Activated T-helper 2 cell treated with anti-CD3 and anti-CD28 coated beads, Interferon-gamma antibody, Interleukin-2, Interleukin-4, amounts not matched to agents 10 μg/mL and 5 μg/mL and 100 μg/mL, durations not matched to agents 14 hours and 24 hours and 36 hours (primary cell): ENCODE measurements at regions not wholly inside any gene's neighbourhood (a gene's known extent, or its start where the extent isn't known, plus 50 kb on each side); places are given as distances from the start of the nearest gene placed in this dataset.
A peak's percentile ranks its signal among the peaks of the same experiment; 100 is the strongest.

Experiments used
- DNase-seq: peaks from one replicate; pipeline ENCODE4 v3.0.0; 2021; ENCODE audit warnings: low spot score
- H3K27ac Mint-ChIP-seq: one replicate; pipeline ENCODE4 v1.8.0; 2021; ENCODE audit warnings: mixed read lengths
- H3K27me3 Mint-ChIP-seq: one replicate; pipeline ENCODE4 v1.8.0; 2021; ENCODE audit warnings: low read depth, mixed read lengths
- H3K36me3 Mint-ChIP-seq: one replicate; pipeline ENCODE4 v1.8.0; 2021; ENCODE audit warnings: low read depth, mixed read lengths
- H3K4me1 Mint-ChIP-seq: one replicate; pipeline ENCODE4 v1.8.0; 2021; ENCODE audit warnings: low read depth, mixed read lengths
- H3K4me3 Mint-ChIP-seq: one replicate; pipeline ENCODE4 v1.8.0; 2021; ENCODE audit warnings: low read depth, mild to moderate bottlenecking, moderate library complexity, mixed read lengths
- H3K9me3 Mint-ChIP-seq: one replicate; pipeline ENCODE4 v1.8.0; 2021; ENCODE audit warnings: mixed read lengths
- intact Hi-C: fragments of 100-400 bp; cut with micrococcal nuclease; formaldehyde crosslinking; loops from one replicate; pipeline ENCODE4 v1.15.1; 2023

- intact Hi-C loops = loop anchor here (5.0 kb wide), 1 partner anchor 47 kb away; no protein-coding TSS in a partner anchor
- H3K4me3 Mint-ChIP-seq = peak overlapping the region; percentile 42
- peaks cover 30% of the 10 kb centered on the region for H3K4me1 Mint-ChIP-seq
- H3K36me3 Mint-ChIP-seq = no peaks in the 10 kb centered on the region
- no peaks in the 10 kb centered on the region for H3K9me3 Mint-ChIP-seq
- H3K27me3 Mint-ChIP-seq = peaks cover 23% of the 10 kb centered on the region
- H3K27ac Mint-ChIP-seq = peak overlapping the region; percentile 55
- DNase-seq = peak; percentile 29
These were observed 247.3 kb upstream of the PITRM1 start for GRCh38 chr10:3419719-3420495.

- intact Hi-C loops = no loop called here
- peaks cover 27% of the 10 kb centered on the region for H3K4me1 Mint-ChIP-seq
- H3K4me3 Mint-ChIP-seq = no peak overlapping the region
- peaks cover 16% of the 10 kb centered on the region for H3K27me3 Mint-ChIP-seq
- DNase-seq = no peak
- no peak overlapping the region for H3K27ac Mint-ChIP-seq
- H3K36me3 Mint-ChIP-seq = no peaks in the 10 kb centered on the region
- no peaks in the 10 kb centered on the region for H3K9me3 Mint-ChIP-seq
These were observed 246.3 kb upstream of the PITRM1 start for GRCh38 chr10:3418926-3419325.

- Mint-ChIP-seq H3K27ac (no peak overlapping the region), H3K9me3 (no peaks in the 10 kb centered on the region), H3K27me3 (peaks cover 15% of the 10 kb centered on the region), H3K36me3 (no peaks in the 10 kb centered on the region), H3K4me1 (peaks cover 27% of the 10 kb centered on the region), H3K4me3 (no peak overlapping the region)
- intact Hi-C loops = no loop called here
- DNase-seq = no peak
These were observed 245.6 kb upstream of the PITRM1 start for GRCh38 chr10:3418041-3418754.

- no peak overlapping the region for H3K27ac Mint-ChIP-seq
- intact Hi-C loops = no loop called here
- H3K9me3 Mint-ChIP-seq = no peaks in the 10 kb centered on the region
- H3K36me3 Mint-ChIP-seq = no peaks in the 10 kb centered on the region
- no peak for DNase-seq
- H3K27me3 Mint-ChIP-seq = peaks cover 17% of the 10 kb centered on the region
- H3K4me1 Mint-ChIP-seq = peaks cover 24% of the 10 kb centered on the region
- H3K4me3 Mint-ChIP-seq = no peak overlapping the region
These were observed 244.5 kb upstream of the PITRM1 start for GRCh38 chr10:3417096-3417495.

- no peak overlapping the region for H3K27ac Mint-ChIP-seq
- H3K36me3 Mint-ChIP-seq = no peaks in the 10 kb centered on the region
- intact Hi-C loops = no loop called here
- H3K4me3 Mint-ChIP-seq = no peak overlapping the region
- peaks cover 2% of the 10 kb centered on the region for H3K9me3 Mint-ChIP-seq
- H3K4me1 Mint-ChIP-seq = peaks cover 17% of the 10 kb centered on the region
- no peak for DNase-seq
- H3K27me3 Mint-ChIP-seq = peaks cover 17% of the 10 kb centered on the region
These were observed 243.5 kb upstream of the PITRM1 start for GRCh38 chr10:3415878-3416605.

- no peak for DNase-seq
- Mint-ChIP-seq H3K4me3 (no peak overlapping the region), H3K4me1 (peaks cover 9% of the 10 kb centered on the region), H3K36me3 (no peaks in the 10 kb centered on the region), H3K9me3 (peaks cover 5% of the 10 kb centered on the region), H3K27me3 (peaks cover 12% of the 10 kb centered on the region), H3K27ac (no peak overlapping the region)
- intact Hi-C loops = no loop called here
These were observed 242.6 kb upstream of the PITRM1 start for GRCh38 chr10:3415038-3415736.

GRCh38 chr10:3414667-3415023, 242.1 kb upstream of the PITRM1 start:
- Mint-ChIP-seq H3K9me3 (peaks cover 5% of the 10 kb centered on the region), H3K27me3 (peaks cover 12% of the 10 kb centered on the region), H3K27ac (no peak overlapping the region), H3K4me3 (no peak overlapping the region), H3K4me1 (peaks cover 3% of the 10 kb centered on the region), H3K36me3 (no peaks in the 10 kb centered on the region)
- intact Hi-C loops = no loop called here
- DNase-seq = no peak

- H3K27me3 Mint-ChIP-seq = peaks cover 12% of the 10 kb centered on the region
- no peak overlapping the region for H3K27ac Mint-ChIP-seq
- DNase-seq = no peak
These were observed 241.5 kb upstream of the PITRM1 start for GRCh38 chr10:3413937-3414666.

GRCh38 chr10:3412646-3413045, 240.1 kb upstream of the PITRM1 start:
- Mint-ChIP-seq H3K27ac (no peak overlapping the region), H3K4me3 (no peak overlapping the region), H3K27me3 (peaks cover 5% of the 10 kb centered on the region), H3K4me1 (peaks cover 5% of the 10 kb centered on the region), H3K36me3 (no peaks in the 10 kb centered on the region), H3K9me3 (peaks cover 5% of the 10 kb centered on the region)
- no peak for DNase-seq
- intact Hi-C loops = no loop called here

More at GRCh38 chr10:3413937-3414666, 241.5 kb upstream of the PITRM1 start:
- no peaks in the 10 kb centered on the region for H3K4me1 Mint-ChIP-seq
- peaks cover 5% of the 10 kb centered on the region for H3K9me3 Mint-ChIP-seq
- H3K4me3 Mint-ChIP-seq = no peak overlapping the region
- H3K36me3 Mint-ChIP-seq = no peaks in the 10 kb centered on the region
- intact Hi-C loops = no loop called here

GRCh38 chr10:3412071-3412582, 239.5 kb upstream of the PITRM1 start:
- Mint-ChIP-seq H3K27me3 (peaks cover 5% of the 10 kb centered on the region), H3K36me3 (no peaks in the 10 kb centered on the region), H3K4me3 (no peak overlapping the region), H3K4me1 (peaks cover 6% of the 10 kb centered on the region), H3K27ac (no peak overlapping the region), H3K9me3 (peaks cover 5% of the 10 kb centered on the region)
- no peak for DNase-seq
- intact Hi-C loops = no loop called here

- intact Hi-C loops = no loop called here
- no peaks in the 10 kb centered on the region for H3K36me3 Mint-ChIP-seq
- H3K4me3 Mint-ChIP-seq = no peak overlapping the region
- H3K4me1 Mint-ChIP-seq = peaks cover 6% of the 10 kb centered on the region
- no peak for DNase-seq
- peaks cover 5% of the 10 kb centered on the region for H3K27me3 Mint-ChIP-seq
- peaks cover 5% of the 10 kb centered on the region for H3K9me3 Mint-ChIP-seq
- no peak overlapping the region for H3K27ac Mint-ChIP-seq
These were observed 238.5 kb upstream of the PITRM1 start for GRCh38 chr10:3411044-3411443.

GRCh38 chr10:3409928-3410327, 237.3 kb upstream of the PITRM1 start:
- no peak for DNase-seq
- peaks cover 7% of the 10 kb centered on the region for H3K27me3 Mint-ChIP-seq
- H3K27ac Mint-ChIP-seq = no peak overlapping the region
- H3K4me3 Mint-ChIP-seq = no peak overlapping the region
- peaks cover 5% of the 10 kb centered on the region for H3K9me3 Mint-ChIP-seq
- H3K36me3 Mint-ChIP-seq = no peaks in the 10 kb centered on the region
- H3K4me1 Mint-ChIP-seq = peaks cover 6% of the 10 kb centered on the region
- intact Hi-C loops = no loop called here
